Osteoblast (primary cell): ENCODE measurements at regions not wholly inside any gene's neighbourhood (a gene's known extent, or its start where the extent isn't known, plus 50 kb on each side); places are given as distances from the start of the nearest gene placed in this dataset.

ENCODE experiments used
- DNase-seq: peaks from one replicate; pipeline ENCODE4 v3.0.0; 2011; ENCODE audit warnings: low spot score, mixed read lengths; ENCODE audit not compliant: insufficient read length; ENCODE audit errors: missing footprints
- H2AFZ ChIP-seq: 2 replicates; pipeline ENCODE4 v1.6.0; 2011; ENCODE audit warnings: mild to moderate bottlenecking, low read length
- H3K27ac ChIP-seq: 2 replicates; pipeline ENCODE4 v1.5.1; 2011; ENCODE audit warnings: mild to moderate bottlenecking, low read depth, low read length, moderate library complexity
- H3K27me3 ChIP-seq: 2 replicates; pipeline ENCODE4 v1.6.0; 2012; ENCODE audit warnings: mild to moderate bottlenecking, control low read depth, inconsistent platforms, low read length, moderate library complexity; ENCODE audit not compliant: insufficient read depth
- H3K36me3 ChIP-seq: 2 replicates; pipeline ENCODE4 v1.5.1; 2011; ENCODE audit warnings: mild to moderate bottlenecking, low read length, control low read depth, moderate library complexity; ENCODE audit not compliant: insufficient read depth
- H3K4me1 ChIP-seq: 2 replicates; pipeline ENCODE4 v1.5.1; 2011; ENCODE audit warnings: mild to moderate bottlenecking, low read length, control low read depth, moderate library complexity; ENCODE audit not compliant: insufficient read depth
- H3K4me2 ChIP-seq: 2 replicates; pipeline ENCODE4 v1.6.0; 2011; ENCODE audit warnings: mild to moderate bottlenecking, low read length; ENCODE audit not compliant: insufficient read depth
- H3K4me3 ChIP-seq: fragments of 200-600 bp; sonication (generic); 3 replicates; pipeline ENCODE4 v1.5.1; 2012; ENCODE audit warnings: mild to moderate bottlenecking, low read length, inconsistent platforms; ENCODE audit not compliant: insufficient read depth
- H3K79me2 ChIP-seq: 2 replicates; pipeline ENCODE4 v1.6.0; 2012; ENCODE audit warnings: mild to moderate bottlenecking, low read length, control low read depth, inconsistent platforms; ENCODE audit not compliant: insufficient read depth
- H3K9me3 ChIP-seq: 2 replicates; pipeline ENCODE4 v1.5.1; 2011; ENCODE audit warnings: low read depth, low read length, control low read depth
- H4K20me1 ChIP-seq: 2 replicates; pipeline ENCODE4 v1.6.0; 2012; ENCODE audit warnings: mild to moderate bottlenecking, low read length, control low read depth; ENCODE audit not compliant: insufficient read depth
- TF ChIP-seq, protein P1 (sequence below): IDR thresholded peaks from 2 replicates; pipeline ENCODE4 v1.5.1; 2011; ENCODE audit warnings: mild to moderate bottlenecking, low read depth, low read length, moderate library complexity; ENCODE audit errors: extremely low read depth

DNA sequence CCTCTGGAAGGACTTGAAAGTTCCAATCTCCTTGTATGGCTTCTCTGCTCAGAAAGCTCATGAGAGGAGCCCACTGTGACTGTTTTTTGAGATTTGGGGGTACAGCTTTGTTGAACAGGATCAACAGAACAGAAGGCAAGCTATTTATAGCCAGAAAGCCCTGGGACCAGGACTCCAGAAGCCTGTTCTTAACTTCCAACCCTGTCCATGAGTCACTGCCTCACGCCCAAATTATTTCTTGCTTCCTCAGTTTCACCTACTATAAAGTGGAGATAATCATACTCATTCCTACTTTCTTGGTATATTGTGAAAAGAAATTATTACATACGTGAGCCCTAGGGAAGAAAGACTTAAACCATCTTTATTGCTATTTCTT lies 100.9 kb upstream of the MARCKS start:
- Histone ChIP-seq H3K27ac (no peak overlapping the region), H3K4me3 (no peak overlapping the region), H3K9me3 (no peaks in the 10 kb centered on the region), H3K4me1 (peaks cover 4% of the 10 kb centered on the region), H4K20me1 (no peaks in the 10 kb centered on the region), H2AFZ (no peak overlapping the region), H3K36me3 (no peaks in the 10 kb centered on the region), H3K27me3 (no peaks in the 10 kb centered on the region), H3K79me2 (no peaks in the 10 kb centered on the region), H3K4me2 (no peak overlapping the region)
- TF ChIP-seq, protein P1, sequence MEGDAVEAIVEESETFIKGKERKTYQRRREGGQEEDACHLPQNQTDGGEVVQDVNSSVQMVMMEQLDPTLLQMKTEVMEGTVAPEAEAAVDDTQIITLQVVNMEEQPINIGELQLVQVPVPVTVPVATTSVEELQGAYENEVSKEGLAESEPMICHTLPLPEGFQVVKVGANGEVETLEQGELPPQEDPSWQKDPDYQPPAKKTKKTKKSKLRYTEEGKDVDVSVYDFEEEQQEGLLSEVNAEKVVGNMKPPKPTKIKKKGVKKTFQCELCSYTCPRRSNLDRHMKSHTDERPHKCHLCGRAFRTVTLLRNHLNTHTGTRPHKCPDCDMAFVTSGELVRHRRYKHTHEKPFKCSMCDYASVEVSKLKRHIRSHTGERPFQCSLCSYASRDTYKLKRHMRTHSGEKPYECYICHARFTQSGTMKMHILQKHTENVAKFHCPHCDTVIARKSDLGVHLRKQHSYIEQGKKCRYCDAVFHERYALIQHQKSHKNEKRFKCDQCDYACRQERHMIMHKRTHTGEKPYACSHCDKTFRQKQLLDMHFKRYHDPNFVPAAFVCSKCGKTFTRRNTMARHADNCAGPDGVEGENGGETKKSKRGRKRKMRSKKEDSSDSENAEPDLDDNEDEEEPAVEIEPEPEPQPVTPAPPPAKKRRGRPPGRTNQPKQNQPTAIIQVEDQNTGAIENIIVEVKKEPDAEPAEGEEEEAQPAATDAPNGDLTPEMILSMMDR: no peak
- DNase-seq: no peak

DNA sequence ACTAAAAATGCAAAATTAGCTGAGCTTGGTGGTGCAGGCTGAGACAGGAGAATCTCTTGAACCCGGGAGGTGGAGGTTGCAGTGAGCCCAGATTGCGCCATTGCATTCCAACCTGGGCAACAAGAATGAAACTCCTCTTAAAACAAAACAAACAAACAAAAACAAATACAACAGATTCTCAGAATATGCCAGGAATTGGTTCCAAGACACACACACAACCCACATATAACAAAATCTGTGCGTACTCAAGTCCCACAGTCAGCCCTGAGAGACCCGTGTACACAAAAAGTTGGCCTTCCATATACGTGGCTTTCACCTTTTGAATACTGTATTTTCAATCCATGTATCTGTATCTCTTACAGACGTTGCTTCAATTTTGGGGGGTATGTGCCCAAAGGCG lies 98.9 kb upstream of the MARCKS start:
- TF ChIP-seq, protein P1: no peak
- Histone ChIP-seq H3K9me3 (no peaks in the 10 kb centered on the region), H3K4me3 (no peak overlapping the region), H3K4me2 (no peak overlapping the region), H3K27me3 (no peaks in the 10 kb centered on the region), H3K27ac (no peak overlapping the region), H3K36me3 (no peaks in the 10 kb centered on the region), H3K79me2 (no peaks in the 10 kb centered on the region), H2AFZ (no peak overlapping the region), H4K20me1 (no peaks in the 10 kb centered on the region), H3K4me1 (peaks cover 10% of the 10 kb centered on the region)
- DNase-seq: no peak

GRCh38 chr6:113758826-113759574 lies 98.1 kb upstream of the MARCKS start:
- H3K4me1 ChIP-seq: peaks cover 18% of the 10 kb centered on the region
- no peaks in the 10 kb centered on the region for H4K20me1 ChIP-seq
- no peaks in the 10 kb centered on the region for H3K36me3 ChIP-seq
- H3K27ac ChIP-seq: no peak overlapping the region
- H3K4me3 ChIP-seq: no peak overlapping the region
- H3K4me2 ChIP-seq: no peak overlapping the region
- DNase-seq: peak; percentile 85
- TF ChIP-seq, protein P1: no peak
- H3K27me3 ChIP-seq: no peaks in the 10 kb centered on the region
- H3K9me3 ChIP-seq: no peaks in the 10 kb centered on the region
- no peak overlapping the region for H2AFZ ChIP-seq
- H3K79me2 ChIP-seq: no peaks in the 10 kb centered on the region

- no peak for DNase-seq
- TF ChIP-seq, protein P1: no peak
- Histone ChIP-seq H3K27ac (no peak overlapping the region), H3K4me3 (no peak overlapping the region), H3K36me3 (no peaks in the 10 kb centered on the region), H4K20me1 (no peaks in the 10 kb centered on the region), H3K9me3 (no peaks in the 10 kb centered on the region), H2AFZ (peak overlapping the region; percentile 11), H3K79me2 (no peaks in the 10 kb centered on the region), H3K27me3 (no peaks in the 10 kb centered on the region), H3K4me1 (peaks cover 20% of the 10 kb centered on the region), H3K4me2 (no peak overlapping the region)
Measured at GRCh38 chr6:113762641-113763040, 94.5 kb upstream of the MARCKS start.
